ENCODE measurements at regions not wholly inside any gene's neighbourhood (a gene's known extent, or its start where the extent isn't known, plus 50 kb on each side); places are given as distances from the start of the nearest gene placed in this dataset.

- Histone ChIP-seq H2AFZ (ENCODE audit: low read depth, low read length) (no peak overlapping the region), H3K4me3 (replicated peaks in 1 of 3; ENCODE audit: insufficient read depth in 1 of 3, low read depth in 1 of 3, low read length in 3 of 3) (no peak overlapping the region), H3K9ac (replicated peaks; ENCODE audit: extremely low read depth, insufficient read depth, low read length) (no peak overlapping the region), H3K4me2 (ENCODE audit: insufficient read depth, low read length) (no peak overlapping the region), H3K9me3 (replicated peaks; ENCODE audit: control insufficient read depth, insufficient read depth, low read length) (no peaks in the 10 kb centered on the region), H3K9me1 (replicated peaks; ENCODE audit: control insufficient read depth, extremely low read depth, insufficient read depth, low read length) (no peaks in the 10 kb centered on the region), H3K27ac (ENCODE audit: insufficient read depth, low read depth, low read length) (no peak overlapping the region), H3K4me1 (ENCODE audit: control insufficient read depth, extremely low read depth, insufficient read depth, low read length) (peaks cover 14% of the 10 kb centered on the region), H3K36me3 (ENCODE audit: control insufficient read depth in 2 of 2, extremely low read depth in 1 of 2, insufficient read depth in 2 of 2, low read length in 2 of 2) (no peaks in the 10 kb centered on the region), H3K79me2 (ENCODE audit: control insufficient read depth, insufficient read depth, low read length) (no peaks in the 10 kb centered on the region), H3K27me3 (ENCODE audit: control insufficient read depth in 2 of 2, insufficient read depth in 2 of 2, low read length in 2 of 2) (no peaks in the 10 kb centered on the region), H4K20me1 (replicated peaks; ENCODE audit: control insufficient read depth, extremely low read depth, insufficient read depth, low read length) (no peaks in the 10 kb centered on the region)
- CTCF ChIA-PET = interaction anchor here (1.5 kb wide), 1 partner anchor 10 kb away, joined by 6 read pairs; no protein-coding TSS in a partner anchor
- dilution Hi-C loops (cut with MboI; ENCODE audit: extremely low pct_ligation_motif_present, low sequenced_read_pairs) = no loop called here
- no TSS peak for BruUV-seq (replicated peaks)
- intact Hi-C loops (cut with micrococcal nuclease) = no loop called here
- no peak for TF ChIP-seq JUN (IDR thresholded peaks at IDR 0.05; ENCODE audit: borderline replicate concordance, insufficient read depth, insufficient read length, low read depth)
- TF ChIP-seq EZH2 (IDR thresholded peaks at IDR 0.05; ENCODE audit: borderline replicate concordance, low read depth, low read length, severe bottlenecking) = no peak
- no peak for TF ChIP-seq GATA2 (IDR thresholded peaks at IDR 0.05; ENCODE audit: insufficient read depth, insufficient read length, low read depth, low read length)
- no peak for TF ChIP-seq MYC (IDR thresholded peaks at IDR 0.05; ENCODE audit: low read depth, low read length)
- TF ChIP-seq FOS (IDR thresholded peaks at IDR 0.05; ENCODE audit: borderline replicate concordance, insufficient read depth, low read length) = no peak
- no peak for TF ChIP-seq POLR2AphosphoS5 (IDR thresholded peaks at IDR 0.05; ENCODE audit: insufficient read depth, low read depth, low read length)
- TF ChIP-seq CTCF (IDR thresholded peaks at IDR 0.05; ENCODE audit: extremely low read depth in 1 of 2, insufficient read depth in 1 of 2, low read depth in 1 of 2, low read length in 2 of 2) = no peak
- no peak for TF ChIP-seq MAX (IDR thresholded peaks at IDR 0.05; ENCODE audit: insufficient read depth, insufficient read length)
- TF ChIP-seq POLR2A (IDR thresholded peaks at IDR 0.05; ENCODE audit: low read depth, low read length) = no peak
- POLR2A ChIA-PET = no interaction called here
- FAIRE-seq = no peak
- no peak for DNase-seq (ENCODE audit: low read depth, low spot score)
Measured at GRCh38 chr2:111708476-111709180, 175.4 kb downstream of the ANAPC1 start.
